ENCODE measurements at regions not wholly inside any gene's neighbourhood (a gene's known extent, or its start where the extent isn't known, plus 50 kb on each side); places are given as distances from the start of the nearest gene placed in this dataset.

DNA sequence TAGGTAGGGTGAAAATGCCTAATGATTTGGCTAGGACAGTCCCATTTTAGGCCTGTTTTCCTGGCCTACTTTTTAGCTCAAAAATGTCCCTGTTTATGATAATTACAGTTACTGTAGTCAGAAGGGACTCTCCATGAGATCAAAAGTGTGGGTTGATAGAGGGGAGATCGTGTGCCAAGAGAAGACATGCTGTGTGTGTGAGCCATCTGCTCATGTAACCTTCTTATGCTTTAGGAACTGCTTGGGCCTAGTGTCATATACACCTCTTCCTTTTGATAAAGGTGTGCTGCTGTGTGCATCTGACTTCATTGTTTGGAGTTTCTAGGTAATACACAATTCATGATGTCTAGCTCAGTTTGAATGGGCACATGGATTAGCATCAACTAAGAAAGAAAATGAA lies 786.5 kb downstream of the PDCD6IP start:
- TF ChIP-seq, protein P1, sequence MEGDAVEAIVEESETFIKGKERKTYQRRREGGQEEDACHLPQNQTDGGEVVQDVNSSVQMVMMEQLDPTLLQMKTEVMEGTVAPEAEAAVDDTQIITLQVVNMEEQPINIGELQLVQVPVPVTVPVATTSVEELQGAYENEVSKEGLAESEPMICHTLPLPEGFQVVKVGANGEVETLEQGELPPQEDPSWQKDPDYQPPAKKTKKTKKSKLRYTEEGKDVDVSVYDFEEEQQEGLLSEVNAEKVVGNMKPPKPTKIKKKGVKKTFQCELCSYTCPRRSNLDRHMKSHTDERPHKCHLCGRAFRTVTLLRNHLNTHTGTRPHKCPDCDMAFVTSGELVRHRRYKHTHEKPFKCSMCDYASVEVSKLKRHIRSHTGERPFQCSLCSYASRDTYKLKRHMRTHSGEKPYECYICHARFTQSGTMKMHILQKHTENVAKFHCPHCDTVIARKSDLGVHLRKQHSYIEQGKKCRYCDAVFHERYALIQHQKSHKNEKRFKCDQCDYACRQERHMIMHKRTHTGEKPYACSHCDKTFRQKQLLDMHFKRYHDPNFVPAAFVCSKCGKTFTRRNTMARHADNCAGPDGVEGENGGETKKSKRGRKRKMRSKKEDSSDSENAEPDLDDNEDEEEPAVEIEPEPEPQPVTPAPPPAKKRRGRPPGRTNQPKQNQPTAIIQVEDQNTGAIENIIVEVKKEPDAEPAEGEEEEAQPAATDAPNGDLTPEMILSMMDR (IDR thresholded peaks at IDR 0.05) = no peak
- no peak for TF ChIP-seq POLR2A (IDR thresholded peaks at IDR 0.05)

All from esophagus squamous epithelium (tissue), 4 donors.